Esophagus muscularis mucosa (tissue), 4 donors: ENCODE measurements at regions not wholly inside any gene's neighbourhood (a gene's known extent, or its start where the extent isn't known, plus 50 kb on each side); places are given as distances from the start of the nearest gene placed in this dataset.

Experiments
- EP300 ChIP-seq: sonication (generic); formaldehyde crosslinking; IDR thresholded peaks from one replicate; pipeline ENCODE4 v1.6.1; 2017; ENCODE audit warnings: antibody characterized with exemption
- POLR2A ChIP-seq: fragments of 450-650 bp; IDR thresholded peaks from one replicate; pipeline ENCODE4 v1.6.1; 2017; ENCODE audit warnings: antibody characterized with exemption, moderate library complexity, mild to moderate bottlenecking, low read depth
- POLR2AphosphoS5 ChIP-seq, 2 donors: sonication (generic); formaldehyde crosslinking; IDR thresholded peaks; one replicate each; pipeline ENCODE4 v1.6.1; 2017; ENCODE audit warnings: antibody characterized with exemption in 2 of 2
- TF ChIP-seq, protein P1 (sequence below), 3 experiments: fragments of 200-600 bp in 2 of 3; fragments of 450-650 bp in 1 of 3; sonication (generic) in 2 of 3; IDR thresholded peaks; one replicate each; pipeline ENCODE4 v1.5.1; 2017 to 2019; ENCODE audit warnings: antibody characterized with exemption in 3 of 3, mild to moderate bottlenecking in 2 of 3, moderate library complexity in 1 of 3

DNA sequence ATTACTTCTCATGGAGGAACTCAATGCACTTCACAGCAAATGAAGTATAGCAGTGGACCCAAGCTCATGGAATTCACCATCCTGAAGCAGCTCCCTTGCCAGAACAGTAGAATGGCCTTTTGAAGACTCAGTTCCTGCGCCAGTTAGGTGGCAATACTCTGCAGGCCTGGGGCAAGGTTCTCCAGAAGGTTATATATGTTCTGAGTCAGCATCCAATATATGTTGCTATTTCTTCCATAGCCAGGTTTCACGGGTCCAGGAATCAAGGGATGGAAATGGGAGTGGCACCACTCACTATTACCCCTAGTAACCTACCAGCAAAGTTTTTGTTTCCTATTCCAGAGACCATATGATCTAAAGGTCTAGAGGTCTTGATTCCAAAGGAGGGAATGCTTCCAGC, 56.4 kb upstream of the CNKSR3 start:
- TF ChIP-seq, protein P1, sequence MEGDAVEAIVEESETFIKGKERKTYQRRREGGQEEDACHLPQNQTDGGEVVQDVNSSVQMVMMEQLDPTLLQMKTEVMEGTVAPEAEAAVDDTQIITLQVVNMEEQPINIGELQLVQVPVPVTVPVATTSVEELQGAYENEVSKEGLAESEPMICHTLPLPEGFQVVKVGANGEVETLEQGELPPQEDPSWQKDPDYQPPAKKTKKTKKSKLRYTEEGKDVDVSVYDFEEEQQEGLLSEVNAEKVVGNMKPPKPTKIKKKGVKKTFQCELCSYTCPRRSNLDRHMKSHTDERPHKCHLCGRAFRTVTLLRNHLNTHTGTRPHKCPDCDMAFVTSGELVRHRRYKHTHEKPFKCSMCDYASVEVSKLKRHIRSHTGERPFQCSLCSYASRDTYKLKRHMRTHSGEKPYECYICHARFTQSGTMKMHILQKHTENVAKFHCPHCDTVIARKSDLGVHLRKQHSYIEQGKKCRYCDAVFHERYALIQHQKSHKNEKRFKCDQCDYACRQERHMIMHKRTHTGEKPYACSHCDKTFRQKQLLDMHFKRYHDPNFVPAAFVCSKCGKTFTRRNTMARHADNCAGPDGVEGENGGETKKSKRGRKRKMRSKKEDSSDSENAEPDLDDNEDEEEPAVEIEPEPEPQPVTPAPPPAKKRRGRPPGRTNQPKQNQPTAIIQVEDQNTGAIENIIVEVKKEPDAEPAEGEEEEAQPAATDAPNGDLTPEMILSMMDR (IDR thresholded peaks at IDR 0.05), result no peak
- TF ChIP-seq POLR2A, result no peak
- TF ChIP-seq POLR2AphosphoS5 (IDR thresholded peaks at IDR 0.05), result no peak
- no peak for TF ChIP-seq EP300
